ENCODE measurements at regions not wholly inside any gene's neighbourhood (a gene's known extent, or its start where the extent isn't known, plus 50 kb on each side); places are given as distances from the start of the nearest gene placed in this dataset.

GRCh38 chr18:41744421-41745030 is 210.5 kb upstream of the PIK3C3 start (continued):
- TF ChIP-seq, protein P1, sequence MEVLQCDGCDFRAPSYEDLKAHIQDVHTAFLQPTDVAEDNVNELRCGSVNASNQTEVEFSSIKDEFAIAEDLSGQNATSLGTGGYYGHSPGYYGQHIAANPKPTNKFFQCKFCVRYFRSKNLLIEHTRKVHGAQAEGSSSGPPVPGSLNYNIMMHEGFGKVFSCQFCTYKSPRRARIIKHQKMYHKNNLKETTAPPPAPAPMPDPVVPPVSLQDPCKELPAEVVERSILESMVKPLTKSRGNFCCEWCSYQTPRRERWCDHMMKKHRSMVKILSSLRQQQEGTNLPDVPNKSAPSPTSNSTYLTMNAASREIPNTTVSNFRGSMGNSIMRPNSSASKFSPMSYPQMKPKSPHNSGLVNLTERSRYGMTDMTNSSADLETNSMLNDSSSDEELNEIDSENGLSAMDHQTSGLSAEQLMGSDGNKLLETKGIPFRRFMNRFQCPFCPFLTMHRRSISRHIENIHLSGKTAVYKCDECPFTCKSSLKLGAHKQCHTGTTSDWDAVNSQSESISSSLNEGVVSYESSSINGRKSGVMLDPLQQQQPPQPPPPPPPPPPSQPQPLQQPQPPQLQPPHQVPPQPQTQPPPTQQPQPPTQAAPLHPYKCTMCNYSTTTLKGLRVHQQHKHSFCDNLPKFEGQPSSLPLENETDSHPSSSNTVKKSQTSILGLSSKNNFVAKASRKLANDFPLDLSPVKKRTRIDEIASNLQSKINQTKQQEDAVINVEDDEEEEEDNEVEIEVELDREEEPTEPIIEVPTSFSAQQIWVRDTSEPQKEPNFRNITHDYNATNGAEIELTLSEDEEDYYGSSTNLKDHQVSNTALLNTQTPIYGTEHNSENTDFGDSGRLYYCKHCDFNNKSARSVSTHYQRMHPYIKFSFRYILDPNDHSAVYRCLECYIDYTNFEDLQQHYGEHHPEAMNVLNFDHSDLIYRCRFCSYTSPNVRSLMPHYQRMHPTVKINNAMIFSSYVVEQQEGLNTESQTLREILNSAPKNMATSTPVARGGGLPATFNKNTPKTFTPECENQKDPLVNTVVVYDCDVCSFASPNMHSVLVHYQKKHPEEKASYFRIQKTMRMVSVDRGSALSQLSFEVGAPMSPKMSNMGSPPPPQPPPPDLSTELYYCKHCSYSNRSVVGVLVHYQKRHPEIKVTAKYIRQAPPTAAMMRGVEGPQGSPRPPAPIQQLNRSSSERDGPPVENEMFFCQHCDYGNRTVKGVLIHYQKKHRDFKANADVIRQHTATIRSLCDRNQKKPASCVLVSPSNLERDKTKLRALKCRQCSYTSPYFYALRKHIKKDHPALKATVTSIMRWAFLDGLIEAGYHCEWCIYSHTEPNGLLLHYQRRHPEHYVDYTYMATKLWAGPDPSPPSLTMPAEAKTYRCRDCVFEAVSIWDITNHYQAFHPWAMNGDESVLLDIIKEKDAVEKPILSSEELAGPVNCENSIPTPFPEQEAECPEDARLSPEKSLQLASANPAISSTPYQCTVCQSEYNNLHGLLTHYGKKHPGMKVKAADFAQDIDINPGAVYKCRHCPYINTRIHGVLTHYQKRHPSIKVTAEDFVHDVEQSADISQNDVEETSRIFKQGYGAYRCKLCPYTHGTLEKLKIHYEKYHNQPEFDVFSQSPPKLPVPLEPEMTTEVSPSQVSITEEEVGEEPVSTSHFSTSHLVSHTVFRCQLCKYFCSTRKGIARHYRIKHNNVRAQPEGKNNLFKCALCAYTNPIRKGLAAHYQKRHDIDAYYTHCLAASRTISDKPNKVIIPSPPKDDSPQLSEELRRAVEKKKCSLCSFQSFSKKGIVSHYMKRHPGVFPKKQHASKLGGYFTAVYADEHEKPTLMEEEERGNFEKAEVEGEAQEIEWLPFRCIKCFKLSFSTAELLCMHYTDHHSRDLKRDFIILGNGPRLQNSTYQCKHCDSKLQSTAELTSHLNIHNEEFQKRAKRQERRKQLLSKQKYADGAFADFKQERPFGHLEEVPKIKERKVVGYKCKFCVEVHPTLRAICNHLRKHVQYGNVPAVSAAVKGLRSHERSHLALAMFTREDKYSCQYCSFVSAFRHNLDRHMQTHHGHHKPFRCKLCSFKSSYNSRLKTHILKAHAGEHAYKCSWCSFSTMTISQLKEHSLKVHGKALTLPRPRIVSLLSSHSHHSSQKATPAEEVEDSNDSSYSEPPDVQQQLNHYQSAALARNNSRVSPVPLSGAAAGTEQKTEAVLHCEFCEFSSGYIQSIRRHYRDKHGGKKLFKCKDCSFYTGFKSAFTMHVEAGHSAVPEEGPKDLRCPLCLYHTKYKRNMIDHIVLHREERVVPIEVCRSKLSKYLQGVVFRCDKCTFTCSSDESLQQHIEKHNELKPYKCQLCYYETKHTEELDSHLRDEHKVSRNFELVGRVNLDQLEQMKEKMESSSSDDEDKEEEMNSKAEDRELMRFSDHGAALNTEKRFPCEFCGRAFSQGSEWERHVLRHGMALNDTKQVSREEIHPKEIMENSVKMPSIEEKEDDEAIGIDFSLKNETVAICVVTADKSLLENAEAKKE (CRISPR knock-in tag; IDR thresholded peaks at IDR 0.05): no peak
- TF ChIP-seq JUNB (IDR thresholded peaks at IDR 0.05; ENCODE audit: unreplicated experiment): no peak
- TF ChIP-seq, protein P2, sequence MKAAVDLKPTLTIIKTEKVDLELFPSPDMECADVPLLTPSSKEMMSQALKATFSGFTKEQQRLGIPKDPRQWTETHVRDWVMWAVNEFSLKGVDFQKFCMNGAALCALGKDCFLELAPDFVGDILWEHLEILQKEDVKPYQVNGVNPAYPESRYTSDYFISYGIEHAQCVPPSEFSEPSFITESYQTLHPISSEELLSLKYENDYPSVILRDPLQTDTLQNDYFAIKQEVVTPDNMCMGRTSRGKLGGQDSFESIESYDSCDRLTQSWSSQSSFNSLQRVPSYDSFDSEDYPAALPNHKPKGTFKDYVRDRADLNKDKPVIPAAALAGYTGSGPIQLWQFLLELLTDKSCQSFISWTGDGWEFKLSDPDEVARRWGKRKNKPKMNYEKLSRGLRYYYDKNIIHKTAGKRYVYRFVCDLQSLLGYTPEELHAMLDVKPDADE (IDR thresholded peaks at IDR 0.05): no peak
- TF ChIP-seq, protein P3, sequence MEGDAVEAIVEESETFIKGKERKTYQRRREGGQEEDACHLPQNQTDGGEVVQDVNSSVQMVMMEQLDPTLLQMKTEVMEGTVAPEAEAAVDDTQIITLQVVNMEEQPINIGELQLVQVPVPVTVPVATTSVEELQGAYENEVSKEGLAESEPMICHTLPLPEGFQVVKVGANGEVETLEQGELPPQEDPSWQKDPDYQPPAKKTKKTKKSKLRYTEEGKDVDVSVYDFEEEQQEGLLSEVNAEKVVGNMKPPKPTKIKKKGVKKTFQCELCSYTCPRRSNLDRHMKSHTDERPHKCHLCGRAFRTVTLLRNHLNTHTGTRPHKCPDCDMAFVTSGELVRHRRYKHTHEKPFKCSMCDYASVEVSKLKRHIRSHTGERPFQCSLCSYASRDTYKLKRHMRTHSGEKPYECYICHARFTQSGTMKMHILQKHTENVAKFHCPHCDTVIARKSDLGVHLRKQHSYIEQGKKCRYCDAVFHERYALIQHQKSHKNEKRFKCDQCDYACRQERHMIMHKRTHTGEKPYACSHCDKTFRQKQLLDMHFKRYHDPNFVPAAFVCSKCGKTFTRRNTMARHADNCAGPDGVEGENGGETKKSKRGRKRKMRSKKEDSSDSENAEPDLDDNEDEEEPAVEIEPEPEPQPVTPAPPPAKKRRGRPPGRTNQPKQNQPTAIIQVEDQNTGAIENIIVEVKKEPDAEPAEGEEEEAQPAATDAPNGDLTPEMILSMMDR (conservative IDR thresholded peaks at IDR 0.05; ENCODE audit: low read depth in 2 of 2): no peak

GRCh38 chr18:41737218-41737617 is 217.8 kb upstream of the PIK3C3 start:
- Histone ChIP-seq H3F3A (replicated peaks; ENCODE audit: low read depth) (no peaks in the 10 kb centered on the region), H3K4me1 (ENCODE audit: insufficient read depth) (no peaks in the 10 kb centered on the region), H3K4me3 (no peak overlapping the region), H3K36me3 (ENCODE audit: insufficient read depth) (no peaks in the 10 kb centered on the region), H3K27ac (ENCODE audit: low read depth) (no peak overlapping the region), H2AFZ (no peak overlapping the region), H3K27me3 (ENCODE audit: insufficient read depth) (no peaks in the 10 kb centered on the region), H3K79me2 (replicated peaks; ENCODE audit: insufficient read depth) (no peaks in the 10 kb centered on the region), H4K20me1 (replicated peaks; ENCODE audit: insufficient read depth) (no peaks in the 10 kb centered on the region), H3K9me2 (ENCODE audit: insufficient read depth) (peaks cover 3% of the 10 kb centered on the region; the same call in 1 of the 2 replicates), H3K4me2 (no peak overlapping the region)
- peaks cover 4% of the 10 kb centered on the region; the same call in 2 of the 3 replicates for H3K4me1 Mint-ChIP-seq
- H3K27me3 Mint-ChIP-seq (ENCODE audit: insufficient read depth, low read depth, poor library complexity): no peaks in the 10 kb centered on the region
- H3K36me3 Mint-ChIP-seq (ENCODE audit: low read depth): no peaks in the 10 kb centered on the region
- H3K9me3 Mint-ChIP-seq: no peaks in the 10 kb centered on the region
- H3K27ac Mint-ChIP-seq: no peak overlapping the region
- ATAC-seq (no peak), DNase-seq (ENCODE audit: low spot score) (no peak)
- H3K4me3 Mint-ChIP-seq: no peak overlapping the region
- TF ChIP-seq, protein P2 (IDR thresholded peaks at IDR 0.05): no peak
- TF ChIP-seq CREB1 (CRISPR knock-in tag; IDR thresholded peaks at IDR 0.05; ENCODE audit: low read depth) (no peak), NANOG (IDR thresholded peaks at IDR 0.05; ENCODE audit: borderline replicate concordance) (no peak), ZNF331 (CRISPR knock-in tag; IDR thresholded peaks at IDR 0.05; ENCODE audit: low read depth) (no peak), EZH2 (IDR thresholded peaks at IDR 0.05; ENCODE audit: low read depth, unreplicated experiment) (no peak), STAT1 (IDR thresholded peaks at IDR 0.05; ENCODE audit: unreplicated experiment) (no peak), JUNB (IDR thresholded peaks at IDR 0.05; ENCODE audit: unreplicated experiment) (no peak)

Measured in GM23338 (cell line).